ENCODE measurements at regions not wholly inside any gene's neighbourhood (a gene's known extent, or its start where the extent isn't known, plus 50 kb on each side); places are given as distances from the start of the nearest gene placed in this dataset.

- TF ChIP-seq EZH2 (IDR thresholded peaks at IDR 0.05; ENCODE audit: borderline replicate concordance, control insufficient read depth, low read depth, low read length) (no peak), MEF2B (IDR thresholded peaks at IDR 0.05; ENCODE audit: partially characterized antibody, poor library complexity, severe bottlenecking) (no peak), POLR2A (IDR thresholded peaks at IDR 0.05; ENCODE audit: low read depth, low read length) (no peak), TAF1 (IDR thresholded peaks at IDR 0.05; ENCODE audit: borderline replicate concordance, low read depth, low read length) (no peak), USF2 (IDR thresholded peaks at IDR 0.05; ENCODE audit: borderline replicate concordance, low read depth, low read length) (no peak), HDAC2 (IDR thresholded peaks at IDR 0.05) (no peak), SMC3 (IDR thresholded peaks at IDR 0.05; ENCODE audit: borderline replicate concordance, low read length) (no peak), EP300 (IDR thresholded peaks at IDR 0.05; ENCODE audit: borderline replicate concordance in 1 of 2, control insufficient read depth in 1 of 2, low read depth in 2 of 2, low read length in 2 of 2) (no peak), TCF12 (IDR thresholded peaks at IDR 0.05; ENCODE audit: low read depth, low read length) (no peak), IRF4 (IDR thresholded peaks at IDR 0.05; ENCODE audit: low read depth, low read length) (no peak), BACH1 (IDR thresholded peaks at IDR 0.05; ENCODE audit: borderline replicate concordance) (no peak), CTCF (IDR thresholded peaks at IDR 0.05 in 2 of 3, conservative IDR thresholded peaks at IDR 0.05 in 1 of 3; ENCODE audit: control insufficient read depth in 2 of 3, extremely low read depth in 1 of 3, insufficient read depth in 1 of 3, low read depth in 3 of 3, low read length in 3 of 3) (no peak), E2F4 (IDR thresholded peaks at IDR 0.05; ENCODE audit: low read depth, low read length) (no peak)
These were observed 69.2 kb upstream of the FCN1 start for GRCh38 chr9:134986957-134987356.
